ENCODE measurements at regions not wholly inside any gene's neighbourhood (a gene's known extent, or its start where the extent isn't known, plus 50 kb on each side); places are given as distances from the start of the nearest gene placed in this dataset.
"Not testable (repeated sequence)": the region's sequence is repeated elsewhere in the genome, so short reads cannot be mapped to it uniquely, and the experiment has no call there.

DNA sequence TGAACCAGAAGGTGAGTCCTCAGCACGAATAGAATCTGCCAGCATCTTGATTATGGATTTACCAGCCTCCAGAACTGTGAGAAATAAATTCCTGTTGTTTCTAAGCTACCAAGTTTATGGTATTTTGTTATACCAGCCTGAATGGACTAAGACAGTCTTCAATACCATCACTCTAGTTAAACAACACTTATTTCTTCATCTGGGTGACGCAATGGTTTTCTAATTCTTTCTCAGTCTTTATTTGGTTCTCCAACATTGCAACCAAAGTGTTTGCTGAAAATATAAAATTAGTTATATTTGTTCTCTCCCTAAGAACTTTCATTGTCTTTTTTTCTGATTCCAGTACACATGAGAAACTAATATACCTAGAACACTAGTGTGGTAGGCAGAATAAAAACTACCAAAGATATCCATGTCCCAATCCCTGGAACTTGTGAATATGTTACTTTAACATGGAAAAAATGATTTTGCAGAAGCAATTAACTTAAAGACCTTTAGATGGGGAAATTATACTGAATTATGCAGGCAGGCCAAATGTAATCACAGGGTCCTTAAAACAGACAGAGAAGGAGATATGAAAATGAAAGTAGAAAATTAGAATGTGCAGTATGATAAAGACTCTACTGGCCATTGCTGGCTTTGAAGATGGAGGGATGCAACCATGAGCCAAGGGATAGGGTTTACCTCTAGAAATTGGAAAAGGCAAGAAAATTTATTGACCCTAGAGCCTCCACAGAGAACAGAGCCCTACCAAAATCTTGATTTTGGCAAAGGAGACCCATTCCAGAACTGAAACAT, 1115.1 kb downstream of the PLA2G4A start:
- Histone ChIP-seq H3K9me3 (ENCODE audit: low read depth, low read length) (no peaks in the 10 kb centered on the region), H3K27ac (ENCODE audit: low read depth, low read length) (no peak overlapping the region), H4K20me1 (ENCODE audit: insufficient read depth, low read length) (no peaks in the 10 kb centered on the region), H2AFZ (ENCODE audit: low read length) (no peak overlapping the region), H3K4me1 (ENCODE audit: insufficient read depth, low read length) (no peaks in the 10 kb centered on the region), H3K27me3 (ENCODE audit: insufficient read depth, low read length) (no peaks in the 10 kb centered on the region), H3K4me3 (ENCODE audit: insufficient read depth, low read length) (no peak overlapping the region), H3K79me2 (ENCODE audit: insufficient read depth, low read length) (no peaks in the 10 kb centered on the region), H3K36me3 (ENCODE audit: insufficient read depth, low read length) (no peaks in the 10 kb centered on the region), H3K4me2 (ENCODE audit: insufficient read depth, low read length) (no peak overlapping the region)
- no peak for DNase-seq (ENCODE audit: insufficient read length, low spot score, missing footprints)
- TF ChIP-seq, protein P1, sequence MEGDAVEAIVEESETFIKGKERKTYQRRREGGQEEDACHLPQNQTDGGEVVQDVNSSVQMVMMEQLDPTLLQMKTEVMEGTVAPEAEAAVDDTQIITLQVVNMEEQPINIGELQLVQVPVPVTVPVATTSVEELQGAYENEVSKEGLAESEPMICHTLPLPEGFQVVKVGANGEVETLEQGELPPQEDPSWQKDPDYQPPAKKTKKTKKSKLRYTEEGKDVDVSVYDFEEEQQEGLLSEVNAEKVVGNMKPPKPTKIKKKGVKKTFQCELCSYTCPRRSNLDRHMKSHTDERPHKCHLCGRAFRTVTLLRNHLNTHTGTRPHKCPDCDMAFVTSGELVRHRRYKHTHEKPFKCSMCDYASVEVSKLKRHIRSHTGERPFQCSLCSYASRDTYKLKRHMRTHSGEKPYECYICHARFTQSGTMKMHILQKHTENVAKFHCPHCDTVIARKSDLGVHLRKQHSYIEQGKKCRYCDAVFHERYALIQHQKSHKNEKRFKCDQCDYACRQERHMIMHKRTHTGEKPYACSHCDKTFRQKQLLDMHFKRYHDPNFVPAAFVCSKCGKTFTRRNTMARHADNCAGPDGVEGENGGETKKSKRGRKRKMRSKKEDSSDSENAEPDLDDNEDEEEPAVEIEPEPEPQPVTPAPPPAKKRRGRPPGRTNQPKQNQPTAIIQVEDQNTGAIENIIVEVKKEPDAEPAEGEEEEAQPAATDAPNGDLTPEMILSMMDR (IDR thresholded peaks at IDR 0.05; ENCODE audit: extremely low read depth, low read depth, low read length): no peak

DNA sequence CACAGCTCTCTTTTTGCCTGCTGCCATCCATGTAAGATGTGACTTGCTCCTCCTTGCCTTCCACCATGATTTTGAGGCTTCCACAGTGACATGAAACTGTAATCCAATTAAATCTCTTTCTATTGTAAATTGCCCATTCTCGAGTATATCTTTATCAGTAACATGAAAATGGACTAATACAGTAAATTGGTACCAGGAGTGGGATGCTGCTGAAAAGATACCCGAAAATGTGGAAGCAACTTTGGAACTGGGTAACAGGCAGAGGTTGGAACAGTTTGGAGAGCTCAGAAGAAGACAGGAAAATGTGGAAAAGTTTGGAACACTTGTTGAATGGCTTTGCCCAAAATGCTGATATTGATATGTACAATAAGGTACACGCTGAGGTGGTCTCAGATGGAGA, 1117.9 kb downstream of the PLA2G4A start:
- DNase-seq (ENCODE audit: insufficient read length, low spot score, missing footprints); H2AFZ ChIP-seq (ENCODE audit: low read length); H3K36me3 ChIP-seq (ENCODE audit: insufficient read depth, low read length); H3K4me2 ChIP-seq (ENCODE audit: insufficient read depth, low read length); H4K20me1 ChIP-seq (ENCODE audit: insufficient read depth, low read length); H3K9me3 ChIP-seq (ENCODE audit: low read depth, low read length); H3K79me2 ChIP-seq (ENCODE audit: insufficient read depth, low read length); H3K4me3 ChIP-seq (ENCODE audit: insufficient read depth, low read length); H3K27me3 ChIP-seq (ENCODE audit: insufficient read depth, low read length); H3K4me1 ChIP-seq (ENCODE audit: insufficient read depth, low read length); H3K27ac ChIP-seq (ENCODE audit: low read depth, low read length): not testable (repeated sequence)

DNA sequence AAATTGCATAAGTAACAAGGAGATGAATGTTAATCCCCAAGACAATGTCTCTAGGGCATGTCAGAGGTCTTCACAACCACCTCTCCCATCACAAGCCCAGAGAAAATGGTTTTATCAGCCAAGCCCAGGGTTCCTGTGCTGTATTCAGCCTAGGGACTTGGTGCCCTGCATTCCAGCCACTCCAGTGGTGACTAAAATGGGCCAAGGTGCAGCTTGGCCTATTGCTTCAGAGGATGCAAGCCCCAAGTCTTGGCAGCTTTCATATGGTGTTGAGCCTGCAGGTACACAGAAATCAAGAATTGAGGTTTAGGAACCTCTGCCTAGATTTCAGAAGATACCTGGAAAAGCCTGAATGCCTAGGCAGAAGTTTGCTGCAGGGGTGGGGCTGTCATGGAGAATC, 1118.6 kb downstream of the PLA2G4A start:
- Histone ChIP-seq H2AFZ (ENCODE audit: low read length) (no peak overlapping the region), H3K4me1 (ENCODE audit: insufficient read depth, low read length) (no peaks in the 10 kb centered on the region), H3K27me3 (ENCODE audit: insufficient read depth, low read length) (no peaks in the 10 kb centered on the region), H4K20me1 (ENCODE audit: insufficient read depth, low read length) (no peaks in the 10 kb centered on the region), H3K36me3 (ENCODE audit: insufficient read depth, low read length) (no peaks in the 10 kb centered on the region), H3K79me2 (ENCODE audit: insufficient read depth, low read length) (no peaks in the 10 kb centered on the region), H3K9me3 (ENCODE audit: low read depth, low read length) (peaks cover 2% of the 10 kb centered on the region), H3K4me3 (ENCODE audit: insufficient read depth, low read length) (no peak overlapping the region), H3K4me2 (ENCODE audit: insufficient read depth, low read length) (no peak overlapping the region), H3K27ac (ENCODE audit: low read depth, low read length) (no peak overlapping the region)
- TF ChIP-seq, protein P1 (IDR thresholded peaks at IDR 0.05; ENCODE audit: extremely low read depth, low read depth, low read length): no peak
- no peak for DNase-seq (ENCODE audit: insufficient read length, low spot score, missing footprints)

DNA sequence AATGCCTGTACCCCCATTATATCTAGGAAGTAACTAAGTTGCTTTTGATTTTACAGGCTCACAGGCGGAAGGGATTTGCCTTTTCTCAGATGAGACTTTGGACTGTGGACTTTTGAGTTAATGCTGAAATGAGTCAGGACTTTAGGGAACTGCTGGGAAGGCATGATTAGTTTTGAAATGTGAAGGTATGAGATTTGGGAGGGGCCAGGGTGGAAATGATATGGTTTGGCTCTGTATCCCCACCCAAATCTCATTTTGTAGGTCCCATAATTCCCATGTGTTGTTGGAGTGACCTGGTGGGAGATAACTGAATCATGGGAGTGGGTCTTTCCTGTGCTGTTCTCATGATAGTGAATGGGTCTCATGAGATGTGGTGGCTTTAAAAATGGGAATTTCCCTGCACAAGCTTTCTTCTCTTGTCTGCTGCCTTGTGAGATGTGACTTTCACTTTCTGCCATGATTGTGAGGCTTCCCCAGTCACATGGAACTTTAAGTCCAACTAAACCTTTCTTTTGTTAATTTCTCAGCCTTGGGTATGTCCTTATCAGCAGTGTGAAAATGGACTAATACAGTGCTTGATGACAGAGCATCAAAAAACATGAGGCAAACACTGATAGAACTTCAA, 1119.5 kb downstream of the PLA2G4A start:
- no peaks in the 10 kb centered on the region for H3K4me1 ChIP-seq (ENCODE audit: insufficient read depth, low read length)
- peaks cover 4% of the 10 kb centered on the region for H3K9me3 ChIP-seq (ENCODE audit: low read depth, low read length)
- DNase-seq (ENCODE audit: insufficient read length, low spot score, missing footprints): no peak
- no peaks in the 10 kb centered on the region for H3K79me2 ChIP-seq (ENCODE audit: insufficient read depth, low read length)
- TF ChIP-seq, protein P1 (IDR thresholded peaks at IDR 0.05; ENCODE audit: extremely low read depth, low read depth, low read length): no peak
- H3K27ac ChIP-seq (ENCODE audit: low read depth, low read length): no peak overlapping the region
- no peak overlapping the region for H3K4me3 ChIP-seq (ENCODE audit: insufficient read depth, low read length)
- H3K36me3 ChIP-seq (ENCODE audit: insufficient read depth, low read length): no peaks in the 10 kb centered on the region
- H2AFZ ChIP-seq (ENCODE audit: low read length): no peak overlapping the region
- H3K4me2 ChIP-seq (ENCODE audit: insufficient read depth, low read length): no peak overlapping the region
- no peaks in the 10 kb centered on the region for H3K27me3 ChIP-seq (ENCODE audit: insufficient read depth, low read length)
- no peaks in the 10 kb centered on the region for H4K20me1 ChIP-seq (ENCODE audit: insufficient read depth, low read length)
